ENCODE measurements at regions not wholly inside any gene's neighbourhood (a gene's known extent, or its start where the extent isn't known, plus 50 kb on each side); places are given as distances from the start of the nearest gene placed in this dataset.
A peak's percentile ranks its signal among the peaks of the same experiment; 100 is the strongest.

GRCh38 chr9:84393266-84393950 is 52.9 kb upstream of the SLC28A3 start:
- no peaks in the 10 kb centered on the region for H3K9me3 ChIP-seq
- H3K4me3 ChIP-seq = no peak overlapping the region
- H3K27me3 ChIP-seq = no peaks in the 10 kb centered on the region
- intact Hi-C loops (cut with DNase I) = no loop called here
- no peak overlapping the region for H3K27ac ChIP-seq
- no peaks in the 10 kb centered on the region for H3K36me3 ChIP-seq
- DNase-seq (ENCODE audit: extremely low spot score in 2 of 2) = no peak
- no peaks in the 10 kb centered on the region for H3K4me1 ChIP-seq
- TF ChIP-seq POLR2A (IDR thresholded peaks at IDR 0.05) = no peak
- no peak for TF ChIP-seq POLR2AphosphoS5 (IDR thresholded peaks at IDR 0.05; ENCODE audit: insufficient read depth in 1 of 2, low read depth in 1 of 2)
- TF ChIP-seq, protein P1, sequence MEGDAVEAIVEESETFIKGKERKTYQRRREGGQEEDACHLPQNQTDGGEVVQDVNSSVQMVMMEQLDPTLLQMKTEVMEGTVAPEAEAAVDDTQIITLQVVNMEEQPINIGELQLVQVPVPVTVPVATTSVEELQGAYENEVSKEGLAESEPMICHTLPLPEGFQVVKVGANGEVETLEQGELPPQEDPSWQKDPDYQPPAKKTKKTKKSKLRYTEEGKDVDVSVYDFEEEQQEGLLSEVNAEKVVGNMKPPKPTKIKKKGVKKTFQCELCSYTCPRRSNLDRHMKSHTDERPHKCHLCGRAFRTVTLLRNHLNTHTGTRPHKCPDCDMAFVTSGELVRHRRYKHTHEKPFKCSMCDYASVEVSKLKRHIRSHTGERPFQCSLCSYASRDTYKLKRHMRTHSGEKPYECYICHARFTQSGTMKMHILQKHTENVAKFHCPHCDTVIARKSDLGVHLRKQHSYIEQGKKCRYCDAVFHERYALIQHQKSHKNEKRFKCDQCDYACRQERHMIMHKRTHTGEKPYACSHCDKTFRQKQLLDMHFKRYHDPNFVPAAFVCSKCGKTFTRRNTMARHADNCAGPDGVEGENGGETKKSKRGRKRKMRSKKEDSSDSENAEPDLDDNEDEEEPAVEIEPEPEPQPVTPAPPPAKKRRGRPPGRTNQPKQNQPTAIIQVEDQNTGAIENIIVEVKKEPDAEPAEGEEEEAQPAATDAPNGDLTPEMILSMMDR (IDR thresholded peaks at IDR 0.05) = no peak

GRCh38 chr9:84394036-84394435 is 53.5 kb upstream of the SLC28A3 start:
- H3K4me1 ChIP-seq = no peaks in the 10 kb centered on the region
- no peaks in the 10 kb centered on the region for H3K36me3 ChIP-seq
- intact Hi-C loops (cut with DNase I) = no loop called here
- H3K4me3 ChIP-seq = no peak overlapping the region
- no peaks in the 10 kb centered on the region for H3K9me3 ChIP-seq
- DNase-seq (ENCODE audit: extremely low spot score in 2 of 2) = no peak
- no peak overlapping the region for H3K27ac ChIP-seq
- TF ChIP-seq, protein P1 (IDR thresholded peaks at IDR 0.05) = no peak
- no peak for TF ChIP-seq POLR2A (IDR thresholded peaks at IDR 0.05)
- TF ChIP-seq POLR2AphosphoS5 (IDR thresholded peaks at IDR 0.05; ENCODE audit: insufficient read depth in 1 of 2, low read depth in 1 of 2) = no peak
- H3K27me3 ChIP-seq = no peaks in the 10 kb centered on the region

DNA sequence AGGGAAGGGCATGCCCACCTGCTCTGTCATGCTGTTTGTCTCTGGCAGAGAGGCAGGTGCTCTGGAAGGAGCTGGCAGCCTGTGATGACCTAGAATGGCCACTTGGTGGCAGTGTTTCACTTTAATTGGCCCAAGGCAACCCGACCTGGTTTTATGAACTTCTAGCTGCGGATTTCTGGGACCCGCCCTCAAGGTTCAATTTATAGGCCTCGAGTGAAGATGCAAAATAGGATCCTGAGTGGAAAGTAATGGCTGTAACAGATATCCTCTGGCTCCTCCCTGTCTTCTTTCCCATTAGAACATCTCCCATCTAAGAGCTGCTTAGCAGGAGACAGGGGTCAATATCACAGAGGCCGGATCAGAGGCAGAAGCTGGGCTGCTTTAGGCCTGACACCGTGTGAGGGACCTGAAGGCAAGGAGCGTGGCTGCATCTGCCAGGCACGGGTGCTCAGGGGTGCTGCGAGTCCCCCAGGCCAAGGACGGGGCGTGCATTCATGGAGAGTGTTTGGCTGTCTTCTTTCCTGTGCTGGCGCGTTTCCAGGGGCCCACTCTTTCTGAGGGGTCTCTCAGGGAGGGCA is 56.7 kb upstream of the SLC28A3 start:
- Histone ChIP-seq H3K27ac (no peak overlapping the region), H3K36me3 (no peaks in the 10 kb centered on the region), H3K27me3 (no peaks in the 10 kb centered on the region), H3K4me3 (no peak overlapping the region), H3K9me3 (no peaks in the 10 kb centered on the region), H3K4me1 (no peaks in the 10 kb centered on the region)
- intact Hi-C loops (cut with DNase I) = no loop called here
- no peak for TF ChIP-seq POLR2A (IDR thresholded peaks at IDR 0.05)
- TF ChIP-seq, protein P1 (IDR thresholded peaks at IDR 0.05) = peak; percentile 71 to 83 (median 74)
- no peak for DNase-seq (ENCODE audit: extremely low spot score in 2 of 2)

GRCh38 chr9:84397822-84398221 is 57.3 kb upstream of the SLC28A3 start:
- Histone ChIP-seq H3K4me3 (no peak overlapping the region), H3K27me3 (no peaks in the 10 kb centered on the region), H3K36me3 (no peaks in the 10 kb centered on the region), H3K27ac (no peak overlapping the region), H3K4me1 (no peaks in the 10 kb centered on the region), H3K9me3 (no peaks in the 10 kb centered on the region)
- intact Hi-C loops (cut with DNase I) = no loop called here
- no peak for DNase-seq (ENCODE audit: extremely low spot score in 2 of 2)
- TF ChIP-seq, protein P1 (IDR thresholded peaks at IDR 0.05) = no peak
- TF ChIP-seq POLR2AphosphoS5 (IDR thresholded peaks at IDR 0.05; ENCODE audit: insufficient read depth in 1 of 2, low read depth in 1 of 2) = no peak
- no peak for TF ChIP-seq POLR2A (IDR thresholded peaks at IDR 0.05)

DNA sequence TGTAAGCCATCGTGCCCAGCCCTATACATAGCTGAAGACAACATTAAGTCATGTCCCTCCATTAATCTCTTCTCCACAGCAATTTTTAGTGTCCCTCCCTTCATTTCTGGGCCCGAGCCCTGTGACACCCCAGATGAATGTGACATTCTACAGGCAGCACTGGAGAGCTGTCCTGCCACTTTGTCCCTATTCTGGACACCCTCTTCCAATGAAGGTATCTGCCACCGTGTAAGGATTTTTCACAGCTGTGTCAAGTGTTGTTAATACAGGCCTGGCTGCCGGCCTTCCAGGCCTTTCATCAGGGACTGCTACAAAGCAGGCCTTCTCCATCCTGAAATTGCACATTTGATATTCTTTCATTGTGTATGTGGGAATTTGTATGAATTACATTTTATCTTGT is 62.0 kb upstream of the SLC28A3 start:
- H3K4me3 ChIP-seq = no peak overlapping the region
- no peaks in the 10 kb centered on the region for H3K9me3 ChIP-seq
- no peak for DNase-seq (ENCODE audit: extremely low spot score in 2 of 2)
- H3K4me1 ChIP-seq = no peaks in the 10 kb centered on the region
- no peaks in the 10 kb centered on the region for H3K27me3 ChIP-seq
- intact Hi-C loops (cut with DNase I) = no loop called here
- H3K27ac ChIP-seq = no peak overlapping the region
- TF ChIP-seq POLR2A (IDR thresholded peaks at IDR 0.05) = no peak
- TF ChIP-seq POLR2AphosphoS5 (IDR thresholded peaks at IDR 0.05; ENCODE audit: insufficient read depth in 1 of 2, low read depth in 1 of 2) = no peak
- TF ChIP-seq, protein P1 (IDR thresholded peaks at IDR 0.05) = no peak
- no peaks in the 10 kb centered on the region for H3K36me3 ChIP-seq

Measured in vagina (tissue), 2 donors.